MM.1S (cell line): ENCODE measurements at regions not wholly inside any gene's neighbourhood (a gene's known extent, or its start where the extent isn't known, plus 50 kb on each side); places are given as distances from the start of the nearest gene placed in this dataset.

Experiments used
- DNase-seq: peaks from one replicate; pipeline ENCODE4 v3.0.0-alpha.2; 2015
- H2AFZ ChIP-seq: fragments of 300-600 bp; sonication (generic); 2 replicates; pipeline ENCODE4 v1.6.0; 2016; ENCODE audit warnings: antibody characterized with exemption, low read length
- H3F3A ChIP-seq: fragments of 300-600 bp; sonication (generic); 2 replicates; pipeline ENCODE4 v1.6.1; 2016; ENCODE audit warnings: mild to moderate bottlenecking, antibody characterized with exemption, low read length, moderate library complexity, mixed read lengths; ENCODE audit not compliant: insufficient read depth
- H3K27ac ChIP-seq: fragments of 300-600 bp; sonication (generic); 2 replicates; pipeline ENCODE4 v1.5.1; 2016; ENCODE audit warnings: mild to moderate bottlenecking, low read length
- H3K27me3 ChIP-seq: fragments of 300-600 bp; sonication (generic); replicated peaks from 2 replicates; pipeline ENCODE4 v1.6.0; 2016; ENCODE audit warnings: low read length; ENCODE audit not compliant: insufficient read depth
- H3K36me3 ChIP-seq: fragments of 300-600 bp; sonication (generic); replicated peaks from 2 replicates; pipeline ENCODE4 v1.6.1; 2016; ENCODE audit warnings: mild to moderate bottlenecking, low read length, mixed read lengths; ENCODE audit not compliant: insufficient read depth
- H3K4me1 ChIP-seq: fragments of 300-600 bp; sonication (generic); 2 replicates; pipeline ENCODE4 v1.6.1; 2016; ENCODE audit warnings: low read length, mixed read lengths
- H3K4me2 ChIP-seq: fragments of 300-600 bp; sonication (generic); 2 replicates; pipeline ENCODE4 v1.6.0; 2016; ENCODE audit warnings: low read depth, low read length
- H3K4me3 ChIP-seq: fragments of 300-600 bp; sonication (generic); 2 replicates; pipeline ENCODE4 v1.5.1; 2016; ENCODE audit warnings: low read length, mixed read lengths
- H3K79me2 ChIP-seq: fragments of 300-600 bp; sonication (generic); 2 replicates; pipeline ENCODE4 v1.6.1; 2016; ENCODE audit warnings: mixed run types, low read length, mixed read lengths
- H3K9ac ChIP-seq: fragments of 300-600 bp; sonication (generic); 2 replicates; pipeline ENCODE4 v1.6.1; 2016; ENCODE audit warnings: low read length, mixed read lengths
- H3K9me2 ChIP-seq: fragments of 300-600 bp; sonication (generic); replicated peaks from 2 replicates; pipeline ENCODE4 v1.6.1; 2016; ENCODE audit warnings: mild to moderate bottlenecking, low read length, mixed read lengths; ENCODE audit not compliant: insufficient read depth
- H3K9me3 ChIP-seq: fragments of 300-600 bp; sonication (generic); replicated peaks from 2 replicates; pipeline ENCODE4 v1.6.1; 2016; ENCODE audit warnings: mild to moderate bottlenecking, low read length, mixed read lengths; ENCODE audit not compliant: insufficient read depth
- H4K20me1 ChIP-seq: fragments of 300-600 bp; sonication (generic); 2 replicates; pipeline ENCODE4 v1.6.1; 2016; ENCODE audit warnings: mild to moderate bottlenecking, low read length, moderate library complexity, mixed read lengths; ENCODE audit not compliant: insufficient read depth
- EZH2 ChIP-seq: fragments of 300-600 bp; sonication (generic); optimal IDR thresholded peaks from 2 replicates; pipeline ENCODE3; 2017; ENCODE audit warnings: low read depth, mild to moderate bottlenecking, antibody characterized with exemption, low read length, mixed read lengths
- EZH2phosphoT487 ChIP-seq: fragments of 300-600 bp; sonication (generic); IDR thresholded peaks from 2 replicates; pipeline ENCODE4 v1.6.1; 2018; ENCODE audit warnings: antibody characterized with exemption, low read length
- TF ChIP-seq, protein P1 (sequence below): fragments of 300-600 bp; sonication (generic); IDR thresholded peaks from 2 replicates; pipeline ENCODE4 v1.5.1; 2016; ENCODE audit warnings: antibody characterized with exemption, low read length, mixed read lengths

- DNase-seq: no peak
- no peak overlapping the region for H3K9ac ChIP-seq
- no peaks in the 10 kb centered on the region for H3K4me1 ChIP-seq
- H3K9me3 ChIP-seq: no peaks in the 10 kb centered on the region
- H3K36me3 ChIP-seq: no peaks in the 10 kb centered on the region
- H3K4me2 ChIP-seq: no peak overlapping the region
- H3F3A ChIP-seq: no peaks in the 10 kb centered on the region
- no peaks in the 10 kb centered on the region for H3K79me2 ChIP-seq
- H3K27me3 ChIP-seq: no peaks in the 10 kb centered on the region
- no peak overlapping the region for H3K27ac ChIP-seq
- TF ChIP-seq, protein P1, sequence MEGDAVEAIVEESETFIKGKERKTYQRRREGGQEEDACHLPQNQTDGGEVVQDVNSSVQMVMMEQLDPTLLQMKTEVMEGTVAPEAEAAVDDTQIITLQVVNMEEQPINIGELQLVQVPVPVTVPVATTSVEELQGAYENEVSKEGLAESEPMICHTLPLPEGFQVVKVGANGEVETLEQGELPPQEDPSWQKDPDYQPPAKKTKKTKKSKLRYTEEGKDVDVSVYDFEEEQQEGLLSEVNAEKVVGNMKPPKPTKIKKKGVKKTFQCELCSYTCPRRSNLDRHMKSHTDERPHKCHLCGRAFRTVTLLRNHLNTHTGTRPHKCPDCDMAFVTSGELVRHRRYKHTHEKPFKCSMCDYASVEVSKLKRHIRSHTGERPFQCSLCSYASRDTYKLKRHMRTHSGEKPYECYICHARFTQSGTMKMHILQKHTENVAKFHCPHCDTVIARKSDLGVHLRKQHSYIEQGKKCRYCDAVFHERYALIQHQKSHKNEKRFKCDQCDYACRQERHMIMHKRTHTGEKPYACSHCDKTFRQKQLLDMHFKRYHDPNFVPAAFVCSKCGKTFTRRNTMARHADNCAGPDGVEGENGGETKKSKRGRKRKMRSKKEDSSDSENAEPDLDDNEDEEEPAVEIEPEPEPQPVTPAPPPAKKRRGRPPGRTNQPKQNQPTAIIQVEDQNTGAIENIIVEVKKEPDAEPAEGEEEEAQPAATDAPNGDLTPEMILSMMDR: no peak
- TF ChIP-seq EZH2phosphoT487 (no peak), EZH2 (no peak)
- no peak overlapping the region for H2AFZ ChIP-seq
- H4K20me1 ChIP-seq: no peaks in the 10 kb centered on the region
- no peaks in the 10 kb centered on the region for H3K9me2 ChIP-seq
- no peak overlapping the region for H3K4me3 ChIP-seq
These were observed 561.1 kb downstream of the ACTR3B start for GRCh38 chr7:153320681-153321080.

GRCh38 chr7:153322991-153323390 lies 563.4 kb downstream of the ACTR3B start:
- TF ChIP-seq EZH2phosphoT487 (no peak), EZH2 (no peak)
- TF ChIP-seq, protein P1: no peak
- no peak for DNase-seq
- Histone ChIP-seq H3K9ac (no peak overlapping the region), H2AFZ (no peak overlapping the region), H4K20me1 (no peaks in the 10 kb centered on the region), H3K36me3 (no peaks in the 10 kb centered on the region), H3K4me1 (no peaks in the 10 kb centered on the region), H3K4me2 (no peak overlapping the region), H3K9me3 (no peaks in the 10 kb centered on the region), H3K27me3 (no peaks in the 10 kb centered on the region), H3F3A (no peaks in the 10 kb centered on the region), H3K4me3 (no peak overlapping the region), H3K79me2 (no peaks in the 10 kb centered on the region), H3K9me2 (no peaks in the 10 kb centered on the region), H3K27ac (no peak overlapping the region)

DNA sequence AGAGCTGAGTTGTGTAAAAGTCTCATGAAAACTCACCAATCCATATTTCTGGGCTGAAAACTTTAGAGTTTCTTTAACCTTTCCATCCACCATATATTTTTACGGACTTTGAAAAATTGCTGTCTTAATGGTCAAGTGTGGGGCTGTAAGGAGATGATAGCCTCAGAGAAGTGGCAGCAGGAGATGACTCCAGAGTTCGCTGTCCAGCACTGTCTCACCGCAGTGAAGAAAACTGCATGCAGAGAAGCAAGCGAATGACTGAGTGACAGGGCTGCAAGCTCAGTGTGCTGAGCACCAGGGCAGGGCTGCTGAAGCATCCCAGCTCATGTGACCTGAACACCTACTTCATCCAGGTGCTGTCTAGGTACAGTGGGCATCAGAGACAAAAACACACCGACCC lies 564.5 kb downstream of the ACTR3B start:
- Histone ChIP-seq H3K4me2 (no peak overlapping the region), H2AFZ (no peak overlapping the region), H4K20me1 (no peaks in the 10 kb centered on the region), H3K27ac (no peak overlapping the region), H3K9ac (no peak overlapping the region), H3K79me2 (no peaks in the 10 kb centered on the region), H3K36me3 (no peaks in the 10 kb centered on the region), H3K27me3 (no peaks in the 10 kb centered on the region), H3F3A (no peaks in the 10 kb centered on the region), H3K4me1 (no peaks in the 10 kb centered on the region), H3K4me3 (no peak overlapping the region), H3K9me2 (no peaks in the 10 kb centered on the region), H3K9me3 (no peaks in the 10 kb centered on the region)
- DNase-seq: no peak
- TF ChIP-seq EZH2phosphoT487: no peak
- TF ChIP-seq, protein P1: no peak
- no peak for TF ChIP-seq EZH2

DNA sequence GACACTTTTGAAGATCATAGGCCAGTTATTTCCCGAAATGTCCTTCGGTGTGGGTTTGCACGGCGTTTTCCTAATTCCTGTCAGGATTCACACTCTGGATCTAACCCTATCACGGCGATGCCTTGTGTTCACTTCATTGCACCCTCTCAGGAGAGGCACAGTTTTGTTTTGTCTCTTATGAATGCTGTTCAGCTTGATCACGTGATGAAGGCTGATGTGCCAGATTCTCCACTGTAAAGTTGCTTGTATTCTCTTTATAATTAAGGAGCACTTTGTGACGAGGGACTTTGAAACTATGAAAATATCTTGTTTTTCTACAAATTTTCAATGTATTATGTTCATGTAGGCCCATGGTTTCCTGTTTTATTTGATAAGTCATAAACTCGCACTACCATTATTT lies 568.1 kb downstream of the ACTR3B start:
- DNase-seq: no peak
- Histone ChIP-seq H3K9ac (no peak overlapping the region), H3K9me2 (no peaks in the 10 kb centered on the region), H3K4me2 (no peak overlapping the region), H3K36me3 (no peaks in the 10 kb centered on the region), H3K4me3 (no peak overlapping the region), H2AFZ (no peak overlapping the region), H3K27me3 (no peaks in the 10 kb centered on the region), H3F3A (no peaks in the 10 kb centered on the region), H3K27ac (no peak overlapping the region), H3K9me3 (no peaks in the 10 kb centered on the region), H3K79me2 (no peaks in the 10 kb centered on the region), H3K4me1 (no peaks in the 10 kb centered on the region), H4K20me1 (no peaks in the 10 kb centered on the region)
- TF ChIP-seq EZH2phosphoT487 (no peak), EZH2 (no peak)
- TF ChIP-seq, protein P1: no peak
